Astrocyte (in vitro differentiated cells and primary cell): ENCODE measurements at regions not wholly inside any gene's neighbourhood (a gene's known extent, or its start where the extent isn't known, plus 50 kb on each side); places are given as distances from the start of the nearest gene placed in this dataset.

Source experiments
- EZH2 ChIP-seq: IDR thresholded peaks from 2 replicates; pipeline ENCODE4 v1.6.1; 2012; ENCODE audit warnings: mild to moderate bottlenecking, low read length, inconsistent platforms; ENCODE audit not compliant: insufficient read depth
- TF ChIP-seq, protein P1 (sequence below): IDR thresholded peaks from 2 replicates; pipeline ENCODE4 v1.5.1; 2011; ENCODE audit warnings: low read depth, mild to moderate bottlenecking, inconsistent platforms, low read length, moderate library complexity; ENCODE audit not compliant: insufficient read depth

DNA sequence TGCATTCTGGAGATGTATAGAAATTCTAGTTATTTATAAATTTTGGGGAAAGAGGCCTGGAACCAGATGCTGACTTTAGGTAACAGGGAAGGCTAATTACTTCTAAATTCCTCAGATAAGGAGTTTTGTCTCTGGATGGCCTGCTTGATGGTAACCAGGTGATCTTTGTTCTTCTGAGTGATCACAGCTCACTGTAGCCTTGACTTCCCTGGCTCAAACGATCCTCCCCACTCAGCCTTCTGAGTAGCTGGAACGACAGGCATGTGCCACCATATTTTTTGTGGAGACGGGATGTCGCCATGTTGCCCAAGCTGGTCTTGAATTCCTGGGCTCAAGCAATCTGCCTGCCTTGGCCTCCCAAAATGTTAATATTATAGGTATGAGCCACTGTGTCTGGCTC lies 54.4 kb upstream of the MSH6 start:
- TF ChIP-seq, protein P1, sequence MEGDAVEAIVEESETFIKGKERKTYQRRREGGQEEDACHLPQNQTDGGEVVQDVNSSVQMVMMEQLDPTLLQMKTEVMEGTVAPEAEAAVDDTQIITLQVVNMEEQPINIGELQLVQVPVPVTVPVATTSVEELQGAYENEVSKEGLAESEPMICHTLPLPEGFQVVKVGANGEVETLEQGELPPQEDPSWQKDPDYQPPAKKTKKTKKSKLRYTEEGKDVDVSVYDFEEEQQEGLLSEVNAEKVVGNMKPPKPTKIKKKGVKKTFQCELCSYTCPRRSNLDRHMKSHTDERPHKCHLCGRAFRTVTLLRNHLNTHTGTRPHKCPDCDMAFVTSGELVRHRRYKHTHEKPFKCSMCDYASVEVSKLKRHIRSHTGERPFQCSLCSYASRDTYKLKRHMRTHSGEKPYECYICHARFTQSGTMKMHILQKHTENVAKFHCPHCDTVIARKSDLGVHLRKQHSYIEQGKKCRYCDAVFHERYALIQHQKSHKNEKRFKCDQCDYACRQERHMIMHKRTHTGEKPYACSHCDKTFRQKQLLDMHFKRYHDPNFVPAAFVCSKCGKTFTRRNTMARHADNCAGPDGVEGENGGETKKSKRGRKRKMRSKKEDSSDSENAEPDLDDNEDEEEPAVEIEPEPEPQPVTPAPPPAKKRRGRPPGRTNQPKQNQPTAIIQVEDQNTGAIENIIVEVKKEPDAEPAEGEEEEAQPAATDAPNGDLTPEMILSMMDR = no peak
- no peak for TF ChIP-seq EZH2
